ENCODE measurements at regions not wholly inside any gene's neighbourhood (a gene's known extent, or its start where the extent isn't known, plus 50 kb on each side); places are given as distances from the start of the nearest gene placed in this dataset.
"Not testable (repeated sequence)": the region's sequence is repeated elsewhere in the genome, so short reads cannot be mapped to it uniquely, and the experiment has no call there.

DNA sequence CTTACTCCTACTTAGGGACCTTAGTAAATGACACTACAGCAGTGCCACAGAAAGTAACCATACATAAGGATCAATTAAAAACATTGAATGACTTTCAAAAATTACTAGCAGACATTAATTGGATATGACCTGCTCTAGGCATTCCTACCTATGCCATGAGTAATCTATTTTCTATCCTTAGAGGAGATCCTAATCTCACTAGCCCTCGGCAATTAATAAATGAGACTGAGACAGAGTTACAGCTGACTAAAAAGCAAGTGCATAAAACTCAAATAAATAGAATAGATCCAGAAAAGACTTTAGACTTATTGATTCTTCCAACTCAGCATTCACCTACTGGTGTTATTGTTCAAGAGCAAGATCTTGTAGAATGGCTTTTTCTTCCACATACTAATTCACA lies 141.1 kb upstream of the ZNF91 start:
- not testable (repeated sequence) for TF ChIP-seq EZH2 (IDR thresholded peaks at IDR 0.05; ENCODE audit: low read length)
- TF ChIP-seq, protein P1, sequence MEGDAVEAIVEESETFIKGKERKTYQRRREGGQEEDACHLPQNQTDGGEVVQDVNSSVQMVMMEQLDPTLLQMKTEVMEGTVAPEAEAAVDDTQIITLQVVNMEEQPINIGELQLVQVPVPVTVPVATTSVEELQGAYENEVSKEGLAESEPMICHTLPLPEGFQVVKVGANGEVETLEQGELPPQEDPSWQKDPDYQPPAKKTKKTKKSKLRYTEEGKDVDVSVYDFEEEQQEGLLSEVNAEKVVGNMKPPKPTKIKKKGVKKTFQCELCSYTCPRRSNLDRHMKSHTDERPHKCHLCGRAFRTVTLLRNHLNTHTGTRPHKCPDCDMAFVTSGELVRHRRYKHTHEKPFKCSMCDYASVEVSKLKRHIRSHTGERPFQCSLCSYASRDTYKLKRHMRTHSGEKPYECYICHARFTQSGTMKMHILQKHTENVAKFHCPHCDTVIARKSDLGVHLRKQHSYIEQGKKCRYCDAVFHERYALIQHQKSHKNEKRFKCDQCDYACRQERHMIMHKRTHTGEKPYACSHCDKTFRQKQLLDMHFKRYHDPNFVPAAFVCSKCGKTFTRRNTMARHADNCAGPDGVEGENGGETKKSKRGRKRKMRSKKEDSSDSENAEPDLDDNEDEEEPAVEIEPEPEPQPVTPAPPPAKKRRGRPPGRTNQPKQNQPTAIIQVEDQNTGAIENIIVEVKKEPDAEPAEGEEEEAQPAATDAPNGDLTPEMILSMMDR (optimal IDR thresholded peaks at IDR 0.05 in 1 of 3, IDR thresholded peaks at IDR 0.05 in 1 of 3, conservative IDR thresholded peaks at IDR 0.05 in 1 of 3; ENCODE audit: extremely low read depth in 1 of 3, insufficient read depth in 2 of 3, low read length in 3 of 3): not testable (repeated sequence)

Data from keratinocyte (primary cell).